Cardiac muscle cell (in vitro differentiated cells and primary cell): ENCODE measurements at regions not wholly inside any gene's neighbourhood (a gene's known extent, or its start where the extent isn't known, plus 50 kb on each side); places are given as distances from the start of the nearest gene placed in this dataset.

Source experiments
- DNase-seq, 2 donors: peaks; one replicate each; pipeline versions ENCODE4 v3.0.0 to v3.0.0-alpha.2; 2010 to 2017; ENCODE audit warnings: low read depth in 1 of 2, low spot score in 1 of 2
- H3K27ac ChIP-seq: fragments of 200-600 bp; sonication (generic); 2 replicates; pipeline ENCODE4 v1.5.1; 2016
- H3K27me3 ChIP-seq: fragments of 200-600 bp; sonication (generic); 2 replicates; pipeline ENCODE4 v1.6.0; 2016; ENCODE audit warnings: control low read depth
- H3K36me3 ChIP-seq: fragments of 200-600 bp; sonication (generic); 2 replicates; pipeline ENCODE4 v1.5.1; 2016; ENCODE audit warnings: control low read depth
- H3K4me1 ChIP-seq: fragments of 200-600 bp; sonication (generic); 2 replicates; pipeline ENCODE4 v1.8.1; 2017; ENCODE audit warnings: low read depth, mild to moderate bottlenecking, mixed run types
- H3K4me3 ChIP-seq: fragments of 200-600 bp; sonication (generic); 2 replicates; pipeline ENCODE4 v1.5.1; 2016; ENCODE audit warnings: mild to moderate bottlenecking
- H3K9me3 ChIP-seq: fragments of 200-600 bp; sonication (generic); 2 replicates; pipeline ENCODE4 v1.5.1; 2017; ENCODE audit warnings: low read depth, mild to moderate bottlenecking, control low read depth
- CTCF ChIP-seq: IDR thresholded peaks from 2 replicates; pipeline ENCODE4 v1.5.1; 2012; ENCODE audit warnings: low read depth, mild to moderate bottlenecking, low read length

GRCh38 chr1:181206979-181207790 lies 118.7 kb downstream of the IER5 start:
- peaks cover 29% of the 10 kb centered on the region for H3K4me1 ChIP-seq
- H3K9me3 ChIP-seq: no peaks in the 10 kb centered on the region
- DNase-seq: peak in 1 of 2 donors; percentile 23
- H3K27ac ChIP-seq: no peak overlapping the region
- H3K27me3 ChIP-seq: no peaks in the 10 kb centered on the region
- H3K36me3 ChIP-seq: no peaks in the 10 kb centered on the region
- no peak for TF ChIP-seq CTCF
- H3K4me3 ChIP-seq: no peak overlapping the region

GRCh38 chr1:181208083-181208482 lies 119.6 kb downstream of the IER5 start:
- Histone ChIP-seq H3K27me3 (no peaks in the 10 kb centered on the region), H3K36me3 (no peaks in the 10 kb centered on the region), H3K4me3 (no peak overlapping the region), H3K27ac (no peak overlapping the region), H3K9me3 (no peaks in the 10 kb centered on the region), H3K4me1 (peaks cover 29% of the 10 kb centered on the region)
- no peak for DNase-seq
- no peak for TF ChIP-seq CTCF

- Histone ChIP-seq H3K36me3 (no peaks in the 10 kb centered on the region), H3K27me3 (no peaks in the 10 kb centered on the region), H3K4me1 (peaks cover 25% of the 10 kb centered on the region), H3K9me3 (no peaks in the 10 kb centered on the region), H3K27ac (no peak overlapping the region), H3K4me3 (no peak overlapping the region)
- TF ChIP-seq CTCF: no peak
- no peak for DNase-seq
Observed at GRCh38 chr1:181208967-181209366, 120.5 kb downstream of the IER5 start.

- Histone ChIP-seq H3K27ac (no peak overlapping the region), H3K4me3 (no peak overlapping the region), H3K4me1 (peaks cover 8% of the 10 kb centered on the region), H3K27me3 (no peaks in the 10 kb centered on the region), H3K36me3 (no peaks in the 10 kb centered on the region), H3K9me3 (no peaks in the 10 kb centered on the region)
- DNase-seq: no peak
- TF ChIP-seq CTCF: no peak
Observed at GRCh38 chr1:181213056-181213455, 124.6 kb downstream of the IER5 start.

- peaks cover 5% of the 10 kb centered on the region for H3K4me1 ChIP-seq
Observed at GRCh38 chr1:181216591-181216994, 128.1 kb downstream of the IER5 start.

More at GRCh38 chr1:181216591-181216994, 128.1 kb downstream of the IER5 start:
- no peak for TF ChIP-seq CTCF
- no peaks in the 10 kb centered on the region for H3K9me3 ChIP-seq
- no peaks in the 10 kb centered on the region for H3K27me3 ChIP-seq
- no peaks in the 10 kb centered on the region for H3K36me3 ChIP-seq
- no peak overlapping the region for H3K4me3 ChIP-seq
- peak overlapping the region; percentile 66 for H3K27ac ChIP-seq
- DNase-seq: peak in 1 of 2 donors; percentile 51
